WTC11 (cell line): ENCODE measurements at regions not wholly inside any gene's neighbourhood (a gene's known extent, or its start where the extent isn't known, plus 50 kb on each side); places are given as distances from the start of the nearest gene placed in this dataset.

ENCODE experiments used
- FOXJ3 ChIP-seq: sonication (generic); formaldehyde crosslinking; IDR thresholded peaks from 2 replicates; pipeline ENCODE4 v1.9.0; 2021; ENCODE audit warnings: missing genetic modification reagents, mild to moderate bottlenecking, borderline replicate concordance
- FOXK1 ChIP-seq: sonication (generic); formaldehyde crosslinking; IDR thresholded peaks from 2 replicates; pipeline ENCODE4 v1.8.0; 2022; ENCODE audit warnings: mild to moderate bottlenecking, moderate library complexity, missing genetic modification reagents
- IRF2 ChIP-seq: sonication (generic); formaldehyde crosslinking; IDR thresholded peaks from 2 replicates; pipeline ENCODE4 v1.8.0; 2022; ENCODE audit warnings: low read depth, missing genetic modification reagents, borderline replicate concordance
- JUN ChIP-seq: sonication (generic); formaldehyde crosslinking; IDR thresholded peaks from 2 replicates; pipeline ENCODE4 v1.8.0; 2023; ENCODE audit warnings: mild to moderate bottlenecking, missing genetic modification reagents
- RELA ChIP-seq: sonication (generic); formaldehyde crosslinking; IDR thresholded peaks from 2 replicates; pipeline ENCODE4 v1.8.1; 2022; ENCODE audit warnings: missing genetic modification reagents, mild to moderate bottlenecking, borderline replicate concordance
- SMAD4 ChIP-seq: sonication (generic); formaldehyde crosslinking; IDR thresholded peaks from 2 replicates; pipeline ENCODE4 v1.8.0; 2022; ENCODE audit warnings: mild to moderate bottlenecking, missing genetic modification reagents
- TF ChIP-seq, protein P1 (sequence below): fragments of 200-600 bp; IDR thresholded peaks from 2 replicates; pipeline ENCODE4 v1.8.0; 2022; ENCODE audit warnings: antibody characterized with exemption

DNA sequence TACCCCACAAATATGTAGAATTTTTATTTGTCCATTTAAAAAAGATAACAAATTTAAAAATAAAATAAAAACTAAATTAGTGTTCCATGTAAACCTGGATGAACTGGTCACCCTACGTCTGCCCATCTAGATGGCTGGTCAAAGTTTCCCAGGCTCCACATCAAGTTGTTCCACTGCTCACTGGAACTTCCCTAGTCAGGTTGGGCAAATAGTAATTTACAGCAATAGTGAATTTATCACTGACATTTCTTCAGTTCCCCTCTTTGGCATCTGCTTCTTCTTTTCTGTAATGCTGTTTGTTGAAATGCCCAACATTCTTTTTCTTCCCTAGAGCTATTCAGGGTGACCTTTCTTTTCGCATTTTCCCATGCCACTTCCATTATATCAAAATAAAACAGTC lies 272.7 kb upstream of the BTG1 start:
- TF ChIP-seq FOXJ3: no peak
- TF ChIP-seq FOXK1: no peak
- TF ChIP-seq, protein P1, sequence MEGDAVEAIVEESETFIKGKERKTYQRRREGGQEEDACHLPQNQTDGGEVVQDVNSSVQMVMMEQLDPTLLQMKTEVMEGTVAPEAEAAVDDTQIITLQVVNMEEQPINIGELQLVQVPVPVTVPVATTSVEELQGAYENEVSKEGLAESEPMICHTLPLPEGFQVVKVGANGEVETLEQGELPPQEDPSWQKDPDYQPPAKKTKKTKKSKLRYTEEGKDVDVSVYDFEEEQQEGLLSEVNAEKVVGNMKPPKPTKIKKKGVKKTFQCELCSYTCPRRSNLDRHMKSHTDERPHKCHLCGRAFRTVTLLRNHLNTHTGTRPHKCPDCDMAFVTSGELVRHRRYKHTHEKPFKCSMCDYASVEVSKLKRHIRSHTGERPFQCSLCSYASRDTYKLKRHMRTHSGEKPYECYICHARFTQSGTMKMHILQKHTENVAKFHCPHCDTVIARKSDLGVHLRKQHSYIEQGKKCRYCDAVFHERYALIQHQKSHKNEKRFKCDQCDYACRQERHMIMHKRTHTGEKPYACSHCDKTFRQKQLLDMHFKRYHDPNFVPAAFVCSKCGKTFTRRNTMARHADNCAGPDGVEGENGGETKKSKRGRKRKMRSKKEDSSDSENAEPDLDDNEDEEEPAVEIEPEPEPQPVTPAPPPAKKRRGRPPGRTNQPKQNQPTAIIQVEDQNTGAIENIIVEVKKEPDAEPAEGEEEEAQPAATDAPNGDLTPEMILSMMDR: no peak
- no peak for TF ChIP-seq SMAD4 (CRISPR knock-in tag)
- TF ChIP-seq JUN (CRISPR knock-in tag): no peak
- TF ChIP-seq RELA (CRISPR knock-in tag): no peak
- no peak for TF ChIP-seq IRF2 (CRISPR knock-in tag)
